Mammary epithelial cell (primary cell): ENCODE measurements at regions not wholly inside any gene's neighbourhood (a gene's known extent, or its start where the extent isn't known, plus 50 kb on each side); places are given as distances from the start of the nearest gene placed in this dataset.
"Not testable (repeated sequence)": the region's sequence is repeated elsewhere in the genome, so short reads cannot be mapped to it uniquely, and the experiment has no call there.

Experiments used
- CTCF ChIP-seq, 2 donors: IDR thresholded peaks in 1 of 2; conservative IDR thresholded peaks in 1 of 2; 2 replicates each; pipeline ENCODE4 v1.5.1; 2011 to 2012; ENCODE audit warnings: inconsistent platforms in 2 of 2, low read length in 2 of 2, mild to moderate bottlenecking in 2 of 2, control low read depth in 1 of 2, low read depth in 1 of 2; ENCODE audit not compliant: insufficient read depth in 1 of 2; ENCODE audit errors: extremely low read depth in 1 of 2
- EZH2 ChIP-seq: IDR thresholded peaks from 2 replicates; pipeline ENCODE4 v1.6.1; 2012; ENCODE audit warnings: low read length, inconsistent platforms, borderline replicate concordance

DNA sequence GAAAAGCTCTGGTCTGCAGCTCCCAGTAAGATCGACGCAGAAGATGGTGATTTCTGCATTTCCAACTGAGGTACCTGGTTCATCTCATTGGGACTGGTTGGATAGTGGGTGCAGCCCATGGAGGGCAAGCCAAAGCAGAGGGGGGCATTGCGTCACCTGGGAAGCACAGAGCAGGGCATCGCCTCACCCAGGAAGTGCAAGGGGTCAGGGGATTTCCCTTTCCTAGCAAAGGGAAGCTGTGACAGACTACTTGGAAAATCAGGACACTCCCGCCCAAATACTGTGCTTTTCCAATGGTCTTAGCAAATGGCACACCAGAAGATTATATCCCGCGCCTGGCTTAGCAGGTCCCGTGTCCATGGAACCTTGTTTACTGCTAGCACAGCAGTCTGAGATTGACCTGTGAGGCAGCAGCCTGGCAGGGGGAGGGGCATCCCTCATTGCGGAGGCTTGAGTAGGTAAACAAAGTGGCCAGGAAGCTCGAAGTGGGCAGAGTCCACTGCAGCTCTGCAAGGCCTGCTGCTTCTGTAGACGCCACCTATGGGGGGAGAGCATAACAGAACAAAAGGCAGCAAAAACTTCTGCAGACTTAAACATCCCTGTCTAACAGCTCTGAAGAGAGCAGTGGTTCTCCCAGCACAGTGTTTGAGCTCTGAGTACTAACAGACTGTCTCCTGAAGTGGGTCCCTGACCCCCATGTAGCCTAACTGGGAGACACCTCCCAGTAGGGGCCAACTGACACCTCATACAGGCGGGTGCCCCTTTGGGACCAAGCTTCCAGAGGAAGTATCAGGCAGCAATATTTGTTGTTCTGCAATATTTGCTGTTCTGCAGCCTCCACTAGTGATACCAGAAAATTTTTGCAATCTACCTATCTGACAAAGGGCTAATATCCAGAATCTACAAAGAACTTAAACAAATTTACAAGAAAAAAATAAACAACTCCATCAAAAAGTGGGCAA lies 871.7 kb downstream of the IGSF11 start:
- not testable (repeated sequence) for TF ChIP-seq CTCF (conservative IDR thresholded peaks at IDR 0.05 in 1 of 2, IDR thresholded peaks at IDR 0.05 in 1 of 2; ENCODE audit: extremely low read depth in 1 of 2, insufficient read depth in 1 of 2, low read depth in 1 of 2, low read length in 2 of 2); EZH2
